ENCODE measurements at regions not wholly inside any gene's neighbourhood (a gene's known extent, or its start where the extent isn't known, plus 50 kb on each side); places are given as distances from the start of the nearest gene placed in this dataset.

- no peak for DNase-seq (ENCODE audit: low spot score)
- intact Hi-C loops (cut with DNase I): no loop called here
Observed at GRCh38 chr10:128473911-128474310, 347.7 kb upstream of the MKI67 start.

- DNase-seq (ENCODE audit: low spot score): no peak
- intact Hi-C loops (cut with DNase I): no loop called here
Observed at GRCh38 chr10:128474571-128474970, 348.3 kb upstream of the MKI67 start.

DNA sequence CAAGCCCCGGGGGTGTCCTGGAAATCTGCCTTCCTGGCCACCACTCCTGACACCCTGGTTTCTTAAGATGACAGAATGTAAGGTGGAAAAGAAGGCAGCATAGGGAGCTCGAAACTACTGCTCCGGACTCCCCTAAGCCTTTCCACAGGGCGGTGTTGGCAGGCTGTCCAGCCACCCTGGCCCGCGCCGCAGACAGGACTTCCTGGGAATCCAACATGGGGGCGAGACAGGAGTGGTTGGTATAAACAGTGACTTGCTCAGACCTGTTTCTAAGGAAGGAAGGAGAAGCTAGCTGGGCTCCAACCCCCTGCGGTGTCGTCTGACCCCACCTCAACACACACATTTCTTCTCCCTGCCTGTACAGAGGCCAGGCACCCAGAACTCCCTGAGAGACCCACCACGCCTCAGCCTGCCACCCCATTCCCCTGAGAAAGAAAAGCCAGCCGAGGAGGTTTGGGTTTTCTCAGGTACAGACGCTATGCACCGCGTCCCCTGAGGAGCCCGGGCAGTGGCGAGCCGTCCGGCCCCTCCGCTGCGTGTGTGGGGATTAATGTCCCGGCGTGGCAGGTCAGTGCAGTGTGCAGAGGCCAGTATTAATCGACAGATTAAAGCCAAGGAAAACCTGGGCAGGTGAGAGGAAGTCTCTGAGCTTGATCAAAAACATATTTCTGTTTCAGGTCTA lies 349.6 kb upstream of the MKI67 start:
- no peak for DNase-seq (ENCODE audit: low spot score)
- intact Hi-C loops (cut with DNase I): no loop called here

DNA sequence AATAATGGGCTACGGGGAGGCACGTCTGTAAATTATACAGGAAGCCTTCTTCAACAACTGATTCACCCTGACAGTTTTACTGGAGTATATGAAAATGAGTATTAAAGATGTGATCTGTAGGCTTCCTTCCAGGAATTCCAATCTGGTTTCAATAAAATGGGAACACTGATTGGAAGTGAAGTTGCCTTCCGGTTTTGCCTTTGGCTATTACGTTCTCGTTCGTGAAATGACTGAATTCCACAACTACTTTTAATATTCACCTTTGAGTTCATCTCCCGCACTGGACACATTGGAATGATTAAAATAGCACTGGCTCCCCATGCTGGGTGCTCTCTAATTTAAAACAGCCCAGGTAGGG lies 350.1 kb upstream of the MKI67 start:
- no peak for DNase-seq (ENCODE audit: low spot score)
- intact Hi-C loops (cut with DNase I): no loop called here

DNA sequence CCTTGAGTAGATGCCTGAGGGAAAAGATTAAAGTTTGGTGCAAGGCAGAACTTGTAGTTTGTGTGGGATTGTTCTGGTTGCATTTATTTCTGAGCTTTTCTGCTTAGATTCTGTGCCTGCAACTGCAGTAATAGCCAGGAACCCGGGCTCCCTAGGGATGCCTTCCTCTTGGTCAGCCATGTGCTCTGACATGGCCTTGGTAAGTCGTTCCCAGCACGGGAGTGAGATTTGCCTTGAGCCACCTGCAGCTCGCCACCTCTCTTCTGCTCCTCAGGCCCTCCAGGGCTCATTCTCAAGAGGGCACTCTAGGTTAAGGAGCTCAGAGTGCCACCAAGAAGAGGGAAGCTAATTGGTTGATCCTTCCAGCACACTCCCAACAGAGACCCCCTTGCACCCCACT lies 350.6 kb upstream of the MKI67 start:
- intact Hi-C loops (cut with DNase I): no loop called here

DNA sequence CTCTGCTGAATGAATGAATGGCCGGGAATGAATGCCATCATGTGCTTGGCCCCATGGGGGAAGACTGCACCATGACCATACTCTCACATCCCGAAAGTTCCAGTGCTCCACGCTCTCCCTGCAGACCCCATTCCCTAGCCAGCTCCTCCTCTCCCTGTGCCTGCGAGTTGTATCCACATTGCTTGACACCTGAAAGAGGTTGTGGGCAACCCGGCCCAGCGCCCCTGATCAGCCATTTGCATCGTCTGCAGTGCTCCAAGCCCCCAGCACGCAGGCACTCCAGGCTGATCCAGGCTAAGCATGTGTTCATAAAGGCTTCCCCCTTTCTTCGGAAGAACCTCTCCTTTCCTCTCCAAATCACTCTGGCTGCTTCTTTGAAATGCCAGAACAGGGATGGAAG lies 354.4 kb upstream of the MKI67 start:
- intact Hi-C loops (cut with DNase I): no loop called here
- no peak for DNase-seq (ENCODE audit: low spot score)

More for the DNA sequence above, 350.6 kb upstream of the MKI67 start:
- no peak for DNase-seq (ENCODE audit: low spot score)

- intact Hi-C loops (cut with DNase I): no loop called here
- DNase-seq (ENCODE audit: low spot score): no peak
Observed at GRCh38 chr10:128481152-128481840, 355.1 kb upstream of the MKI67 start.

GRCh38 chr10:128482052-128482451 lies 355.8 kb upstream of the MKI67 start:
- DNase-seq (ENCODE audit: low spot score): no peak
- intact Hi-C loops (cut with DNase I): no loop called here

- DNase-seq (ENCODE audit: low spot score): no peak
- intact Hi-C loops (cut with DNase I): no loop called here
Observed at GRCh38 chr10:128483216-128483615, 357.0 kb upstream of the MKI67 start.

GRCh38 chr10:128484041-128484440 lies 357.8 kb upstream of the MKI67 start:
- intact Hi-C loops (cut with DNase I): no loop called here
- DNase-seq (ENCODE audit: low spot score): no peak

GRCh38 chr10:128485701-128486235 lies 359.5 kb upstream of the MKI67 start:
- intact Hi-C loops (cut with DNase I): no loop called here
- DNase-seq (ENCODE audit: low spot score): no peak

DNA sequence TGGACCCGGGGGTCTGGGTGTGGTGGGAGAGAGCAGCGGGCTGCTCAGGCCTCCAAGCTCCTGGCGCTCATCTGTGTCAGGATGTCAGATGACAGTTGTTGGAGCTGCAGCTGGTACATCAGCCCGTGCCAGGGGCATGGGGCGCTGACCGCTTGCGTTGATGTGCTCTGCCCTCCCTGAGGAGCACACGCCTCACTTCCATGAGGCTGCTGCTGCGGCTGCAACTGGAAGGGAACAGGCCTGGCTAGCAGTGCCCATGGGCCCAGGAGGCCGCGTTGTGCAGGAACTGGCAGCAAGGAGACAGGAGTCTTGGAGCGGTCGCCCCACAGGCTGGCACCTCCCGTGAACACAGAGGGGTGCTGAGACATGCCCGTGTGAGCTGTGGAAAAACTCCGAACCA lies 361.3 kb upstream of the MKI67 start:
- no peak for DNase-seq (ENCODE audit: low spot score)
- intact Hi-C loops (cut with DNase I): no loop called here

- intact Hi-C loops (cut with DNase I): no loop called here
- no peak for DNase-seq (ENCODE audit: low spot score)
Observed at GRCh38 chr10:128489324-128490247, 363.4 kb upstream of the MKI67 start.

- intact Hi-C loops (cut with DNase I): no loop called here
- no peak for DNase-seq (ENCODE audit: low spot score)
Observed at GRCh38 chr10:128491686-128492085, 365.5 kb upstream of the MKI67 start.

GRCh38 chr10:128493811-128494210 lies 367.6 kb upstream of the MKI67 start:
- intact Hi-C loops (cut with DNase I): no loop called here
- no peak for DNase-seq (ENCODE audit: low spot score)

DNA sequence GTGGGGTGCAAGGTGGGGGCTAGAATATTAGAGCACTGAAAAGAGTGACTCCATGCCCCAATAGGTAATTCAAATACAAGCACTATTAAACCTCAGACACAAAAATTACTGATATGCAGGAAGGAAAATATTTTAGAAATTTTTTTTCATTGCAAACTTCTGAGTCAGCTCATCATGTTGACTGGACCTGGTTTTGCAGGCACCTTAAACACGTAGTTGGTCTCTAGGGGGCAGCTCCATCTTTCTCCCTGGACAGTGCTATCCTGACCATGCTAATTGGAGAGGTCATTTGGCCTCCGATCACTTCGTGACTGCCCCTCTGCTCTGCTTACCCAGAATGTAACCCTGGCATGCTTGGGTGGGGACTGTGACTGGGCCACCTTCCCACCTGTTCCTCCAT lies 368.4 kb upstream of the MKI67 start:
- intact Hi-C loops (cut with DNase I): no loop called here
- no peak for DNase-seq (ENCODE audit: low spot score)

DNA sequence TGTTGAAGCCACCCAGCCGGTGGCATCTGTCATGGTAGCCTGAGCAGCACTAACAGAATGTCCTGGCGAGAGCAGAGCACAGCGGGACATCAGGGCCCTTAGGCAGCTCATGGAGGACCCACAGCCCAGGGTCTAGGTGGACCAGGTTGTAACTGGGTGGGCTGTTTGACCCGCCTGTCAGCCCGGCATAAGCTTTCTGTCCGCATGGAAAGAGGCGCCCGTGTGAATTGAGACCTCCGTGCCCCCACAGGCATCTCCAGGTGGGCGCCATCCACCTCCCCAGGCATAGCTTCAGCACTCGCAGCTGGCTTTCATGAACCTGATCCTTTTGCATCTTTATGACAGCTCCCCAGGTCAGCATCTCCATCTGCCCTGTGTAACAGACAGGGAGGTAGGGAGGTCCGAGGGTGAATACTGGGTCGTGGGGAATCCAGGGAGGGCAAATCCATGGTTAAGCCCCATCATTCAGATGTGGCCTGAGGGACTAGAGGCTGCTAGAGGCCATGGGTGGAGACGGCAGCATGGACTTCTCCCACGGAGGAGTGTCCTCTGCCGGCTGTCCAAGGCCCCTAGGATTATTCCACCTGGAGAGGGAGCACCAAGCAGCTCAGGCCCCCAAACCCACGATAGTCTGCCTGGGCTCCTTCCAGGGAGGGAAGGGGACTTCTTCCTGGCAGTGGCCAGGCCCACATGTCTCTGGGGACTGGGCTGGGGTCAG lies 371.6 kb upstream of the MKI67 start:
- DNase-seq (ENCODE audit: low spot score): no peak
- intact Hi-C loops (cut with DNase I): no loop called here

GRCh38 chr10:128498378-128498730 lies 372.1 kb upstream of the MKI67 start:
- no peak for DNase-seq (ENCODE audit: low spot score)

GRCh38 chr10:128498746-128499145 lies 372.5 kb upstream of the MKI67 start:
- intact Hi-C loops (cut with DNase I): no loop called here
- DNase-seq (ENCODE audit: low spot score): no peak

More at GRCh38 chr10:128498378-128498730, 372.1 kb upstream of the MKI67 start:
- intact Hi-C loops (cut with DNase I): no loop called here

DNA sequence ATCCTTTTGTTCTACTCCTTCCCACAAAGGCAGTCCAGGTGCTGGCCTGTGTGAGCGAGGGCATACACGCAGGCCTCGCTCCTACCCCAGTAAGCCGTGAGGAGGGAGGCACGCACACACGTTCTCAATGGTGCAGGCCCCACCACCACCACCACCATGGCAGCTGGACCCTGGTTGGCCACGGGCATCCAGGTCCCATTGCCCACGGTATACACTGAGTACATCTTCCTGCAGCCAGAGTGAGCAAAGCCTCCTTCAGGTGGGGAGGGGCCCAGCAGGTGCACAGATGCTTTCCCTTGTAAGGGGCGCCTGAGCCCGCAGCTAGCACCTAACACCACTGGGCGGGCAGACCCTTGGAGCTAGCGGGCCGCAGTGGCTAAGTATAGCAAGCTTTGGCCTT lies 373.3 kb upstream of the MKI67 start:
- no peak for DNase-seq (ENCODE audit: low spot score)
- intact Hi-C loops (cut with DNase I): no loop called here

All from cardiac septum (tissue), 1 donor.